T-cell (primary cell): ENCODE measurements at regions not wholly inside any gene's neighbourhood (a gene's known extent, or its start where the extent isn't known, plus 50 kb on each side); places are given as distances from the start of the nearest gene placed in this dataset.
"Not testable (repeated sequence)": the region's sequence is repeated elsewhere in the genome, so short reads cannot be mapped to it uniquely, and the experiment has no call there.

Experiments used
- ATAC-seq, 4 experiments: fragments of 200-7000 bp in 3 of 4; fragments of 150-1000 bp in 1 of 4; cut with Tn5 transposase; replicated peaks in 1 of 4; 1 replicate in 3 of 4; 2 replicates in 1 of 4; pipeline ENCODE4 v1.10.0; 2021; ENCODE audit warnings: moderate library complexity in 3 of 4, mild to moderate bottlenecking in 2 of 4, moderate number of reproducible peaks in 1 of 4
- CTCF ChIA-PET, 2 donors: fragments of 300-600 bp; sonication (Branson Sonifier 250); formaldehyde crosslinking; loops; one replicate each; lab custom pipeline; 2022; ENCODE audit warnings: antibody characterized with exemption in 2 of 2; lab: Charles Lee
- POLR2A ChIA-PET, 2 donors: fragments of 300-600 bp; sonication (Branson Sonifier 250); formaldehyde crosslinking; loops; one replicate each; lab custom pipeline; 2022; ENCODE audit warnings: antibody characterized with exemption in 2 of 2; lab: Charles Lee
- DNase-seq, 35 experiments: peaks; one replicate each; pipeline versions ENCODE4 v3.0.0 to v3.0.0-alpha.2; 2013 to 2023
- H3K27ac ChIP-seq: one replicate; pipeline ENCODE4 v1.5.1; 2013; ENCODE audit warnings: low read length
- H3K27me3 ChIP-seq, 2 experiments: replicated peaks in 1 of 2; 1 replicate in 1 of 2; 2 replicates in 1 of 2; pipeline versions ENCODE4 v1.6.1 to v1.7.0; 2013; ENCODE audit warnings: low read length in 1 of 2, mixed read lengths in 1 of 2; ENCODE audit not compliant: control insufficient read depth in 2 of 2, insufficient read depth in 2 of 2; ENCODE audit errors: extremely low read depth in 1 of 2
- H3K36me3 ChIP-seq, 2 donors: 1 replicate in 1 of 2; 2 replicates in 1 of 2; pipeline versions ENCODE4 v1.6.1 to v1.7.0; 2013; ENCODE audit warnings: low read length in 1 of 2; ENCODE audit not compliant: control insufficient read depth in 2 of 2, insufficient read depth in 1 of 2; ENCODE audit errors: extremely low read depth in 1 of 2
- H3K4me1 ChIP-seq, 2 experiments: 1 replicate in 1 of 2; 2 replicates in 1 of 2; pipeline versions ENCODE4 v1.6.1 to v1.7.0; 2013; ENCODE audit warnings: low read length in 2 of 2, mixed read lengths in 1 of 2; ENCODE audit not compliant: insufficient read depth in 2 of 2, control insufficient read depth in 1 of 2; ENCODE audit errors: extremely low read depth in 1 of 2
- H3K4me3 ChIP-seq, 2 donors: 1 replicate in 1 of 2; 2 replicates in 1 of 2; pipeline versions ENCODE4 v1.5.1 to v1.7.0; 2013; ENCODE audit warnings: mild to moderate bottlenecking in 2 of 2, low read length in 1 of 2, moderate library complexity in 1 of 2; ENCODE audit not compliant: control insufficient read depth in 1 of 2; ENCODE audit errors: extremely low read depth in 1 of 2
- H3K9me3 ChIP-seq: 2 replicates; pipeline ENCODE4 v1.7.0; 2013
- H3K27ac Mint-ChIP-seq, 2 donors: one replicate each; pipeline ENCODE4 v1.8.0; 2020 to 2021; ENCODE audit warnings: mild to moderate bottlenecking in 2 of 2, mixed read lengths in 2 of 2
- H3K27me3 Mint-ChIP-seq, 2 donors: one replicate each; pipeline ENCODE4 v1.8.0; 2021 to 2022; ENCODE audit warnings: mixed read lengths in 2 of 2
- H3K36me3 Mint-ChIP-seq: one replicate; pipeline ENCODE4 v1.8.0; 2021; ENCODE audit warnings: mixed read lengths
- H3K4me1 Mint-ChIP-seq, 3 donors: one replicate each; pipeline ENCODE4 v1.8.0; 2020 to 2022; ENCODE audit warnings: mixed read lengths in 3 of 3, mild to moderate bottlenecking in 1 of 3
- H3K4me3 Mint-ChIP-seq, 3 donors: one replicate each; pipeline ENCODE4 v1.8.0; 2020 to 2022; ENCODE audit warnings: mild to moderate bottlenecking in 3 of 3, mixed read lengths in 3 of 3, moderate library complexity in 3 of 3
- H3K9me3 Mint-ChIP-seq, 3 donors: one replicate each; pipeline ENCODE4 v1.8.0; 2020 to 2022; ENCODE audit warnings: mixed read lengths in 3 of 3
- WGBS: methylation state at CpG from one replicate; pipeline ENCODE4 v1.1.5; 2013; ENCODE audit warnings: missing lambda C conversion rate; ENCODE audit not compliant: insufficient coverage; 5-methylcytosine and 5-hydroxymethylcytosine counted together

DNA sequence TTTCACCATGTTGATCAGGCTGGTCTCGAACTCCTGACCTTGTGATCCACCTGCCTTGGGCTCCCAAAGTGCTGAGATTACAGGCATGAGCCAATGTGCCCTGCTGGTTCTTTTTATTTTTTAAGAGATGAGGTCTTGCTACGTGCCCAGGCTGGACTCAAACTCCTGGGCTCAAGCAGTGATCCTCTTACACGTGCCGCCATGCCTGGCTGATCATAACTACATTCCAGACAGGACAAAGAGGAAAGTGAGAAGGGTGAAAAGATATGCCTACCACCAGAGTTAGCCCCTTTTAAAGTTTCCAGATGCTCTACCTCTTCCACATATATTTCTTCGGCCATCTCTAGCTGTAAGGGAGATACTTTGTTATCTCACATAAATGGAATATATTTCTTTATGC lies 79.7 kb upstream of the SOX13 start:
- Mint-ChIP-seq H3K4me1 (peaks cover 0 to 3% (median 0%) of the 10 kb centered on the region in 3 donors), H3K4me3 (no peak overlapping the region), H3K9me3 (no peaks in the 10 kb centered on the region), H3K27ac (no peak overlapping the region), H3K27me3 (peaks cover 14 to 24% of the 10 kb centered on the region in 2 donors), H3K36me3 (no peaks in the 10 kb centered on the region)
- no peaks in the 10 kb centered on the region for H3K36me3 ChIP-seq
- H3K4me3 ChIP-seq = no peak overlapping the region
- CTCF ChIA-PET = no interaction called here
- POLR2A ChIA-PET = no interaction called here
- 100% methylated on average over 1 of the region's 5 CpGs for WGBS
- H3K4me1 ChIP-seq = no peaks in the 10 kb centered on the region
- H3K9me3 ChIP-seq = no peaks in the 10 kb centered on the region
- H3K27ac ChIP-seq = no peak overlapping the region
- H3K27me3 ChIP-seq = peaks cover 0 to 16% of the 10 kb centered on the region in 2 experiments
- ATAC-seq = no peak
- no peak for DNase-seq

- CTCF ChIA-PET = no interaction called here
- H3K4me1 Mint-ChIP-seq = peaks cover 0 to under 1% (median 0%) of the 10 kb centered on the region in 3 donors
- no peak for DNase-seq
Observed at GRCh38 chr1:203995228-203995627, 77.7 kb upstream of the SOX13 start.

DNA sequence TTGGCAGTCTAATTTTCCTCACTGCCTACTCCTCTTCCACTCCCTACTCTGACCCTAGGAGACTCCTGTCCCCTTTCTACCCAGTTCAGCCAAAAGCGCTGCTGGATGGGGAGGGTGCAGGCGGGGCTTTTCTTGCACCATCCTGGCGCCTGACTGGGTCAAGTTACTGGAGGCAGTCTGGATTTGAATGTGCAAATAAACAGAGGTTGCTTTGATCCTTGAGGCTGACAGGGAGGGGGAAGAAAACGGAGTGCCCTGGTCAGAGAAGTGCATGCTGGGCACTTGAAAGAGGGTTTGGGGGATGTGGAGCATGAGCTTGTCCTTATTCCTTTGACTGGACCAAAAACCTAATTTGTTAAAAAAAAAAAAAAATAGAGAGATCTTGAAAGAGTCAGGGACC lies 76.8 kb upstream of the SOX13 start:
- DNase-seq (no peak), ATAC-seq (no peak)
- Histone ChIP-seq H3K27me3 (peaks cover 0 to 16% of the 10 kb centered on the region in 2 experiments), H3K4me1 (no peaks in the 10 kb centered on the region), H3K36me3 (no peaks in the 10 kb centered on the region), H3K9me3 (no peaks in the 10 kb centered on the region), H3K27ac (no peak overlapping the region), H3K4me3 (no peak overlapping the region)
- peaks cover 3% of the 10 kb centered on the region for H3K36me3 Mint-ChIP-seq
- H3K27ac Mint-ChIP-seq = no peak overlapping the region
- POLR2A ChIA-PET = no interaction called here
- H3K4me1 Mint-ChIP-seq = peaks cover 0 to 4% (median 2%) of the 10 kb centered on the region in 3 donors
- 83% methylated on average over 1 of the region's 4 CpGs for WGBS
- H3K27me3 Mint-ChIP-seq = peaks cover 14 to 24% of the 10 kb centered on the region in 2 donors
- CTCF ChIA-PET = no interaction called here
- no peak overlapping the region for H3K4me3 Mint-ChIP-seq
- H3K9me3 Mint-ChIP-seq = peaks cover 0 to 11% (median 0%) of the 10 kb centered on the region in 3 donors

More at GRCh38 chr1:203995228-203995627, 77.7 kb upstream of the SOX13 start:
- H3K27ac Mint-ChIP-seq = peak overlapping the region in 1 of 2 donors; percentile 4
- H3K4me1 ChIP-seq = no peaks in the 10 kb centered on the region
- no peak overlapping the region for H3K4me3 ChIP-seq
- ATAC-seq = no peak
- POLR2A ChIA-PET = no interaction called here
- no peak overlapping the region for H3K4me3 Mint-ChIP-seq
- WGBS = no CpG with 5 or more reads among the region's 4 CpGs
- no peaks in the 10 kb centered on the region for H3K9me3 ChIP-seq
- peaks cover 0 to 4% (median 0%) of the 10 kb centered on the region in 3 donors for H3K9me3 Mint-ChIP-seq
- no peak overlapping the region for H3K27ac ChIP-seq
- peaks cover 2% of the 10 kb centered on the region for H3K36me3 Mint-ChIP-seq
- no peaks in the 10 kb centered on the region for H3K36me3 ChIP-seq
- H3K27me3 ChIP-seq = peaks cover 0 to 16% of the 10 kb centered on the region in 2 experiments
- peaks cover 14 to 24% of the 10 kb centered on the region in 2 donors for H3K27me3 Mint-ChIP-seq

- H3K27me3 ChIP-seq = peaks cover 0 to 16% of the 10 kb centered on the region in 2 experiments
- H3K4me3 ChIP-seq, H3K4me3 Mint-ChIP-seq, H3K36me3 Mint-ChIP-seq, ATAC-seq, H3K27ac Mint-ChIP-seq, H3K4me1 Mint-ChIP-seq, H3K36me3 ChIP-seq, H3K4me1 ChIP-seq, H3K27ac ChIP-seq, CTCF ChIA-PET, POLR2A ChIA-PET, H3K9me3 ChIP-seq, DNase-seq: not testable (repeated sequence)
- Mint-ChIP-seq H3K9me3 (peaks cover 0 to 11% (median 0%) of the 10 kb centered on the region in 3 donors), H3K27me3 (peaks cover 14 to 21% of the 10 kb centered on the region in 2 donors)
- 100% methylated on average over 1 of the region's 5 CpGs for WGBS
Observed at GRCh38 chr1:203998571-203998970, 74.3 kb upstream of the SOX13 start.

- H3K27ac Mint-ChIP-seq = no peak overlapping the region
- H3K4me1 Mint-ChIP-seq = peaks cover 0 to 4% (median 2%) of the 10 kb centered on the region in 3 donors
- Histone ChIP-seq H3K27ac (no peak overlapping the region), H3K4me1 (no peaks in the 10 kb centered on the region), H3K9me3 (no peaks in the 10 kb centered on the region), H3K4me3 (no peak overlapping the region), H3K36me3 (no peaks in the 10 kb centered on the region), H3K27me3 (peaks cover 0 to 16% of the 10 kb centered on the region in 2 experiments)
- DNase-seq = no peak
- ATAC-seq = no peak
- H3K36me3 Mint-ChIP-seq = peaks cover 5% of the 10 kb centered on the region
- CTCF ChIA-PET = no interaction called here
- H3K9me3 Mint-ChIP-seq = peaks cover 0 to 11% (median 0%) of the 10 kb centered on the region in 3 donors
- peaks cover 11 to 17% of the 10 kb centered on the region in 2 donors for H3K27me3 Mint-ChIP-seq
- H3K4me3 Mint-ChIP-seq = no peak overlapping the region
- POLR2A ChIA-PET = interaction anchor here (0.6 to 0.8 kb wide), 3 partner anchors 15 to 179 kb away, joined by 3 to 4 read pairs (median 3); no protein-coding TSS in a partner anchor
Observed at GRCh38 chr1:203999618-204000017, 73.3 kb upstream of the SOX13 start.

DNA sequence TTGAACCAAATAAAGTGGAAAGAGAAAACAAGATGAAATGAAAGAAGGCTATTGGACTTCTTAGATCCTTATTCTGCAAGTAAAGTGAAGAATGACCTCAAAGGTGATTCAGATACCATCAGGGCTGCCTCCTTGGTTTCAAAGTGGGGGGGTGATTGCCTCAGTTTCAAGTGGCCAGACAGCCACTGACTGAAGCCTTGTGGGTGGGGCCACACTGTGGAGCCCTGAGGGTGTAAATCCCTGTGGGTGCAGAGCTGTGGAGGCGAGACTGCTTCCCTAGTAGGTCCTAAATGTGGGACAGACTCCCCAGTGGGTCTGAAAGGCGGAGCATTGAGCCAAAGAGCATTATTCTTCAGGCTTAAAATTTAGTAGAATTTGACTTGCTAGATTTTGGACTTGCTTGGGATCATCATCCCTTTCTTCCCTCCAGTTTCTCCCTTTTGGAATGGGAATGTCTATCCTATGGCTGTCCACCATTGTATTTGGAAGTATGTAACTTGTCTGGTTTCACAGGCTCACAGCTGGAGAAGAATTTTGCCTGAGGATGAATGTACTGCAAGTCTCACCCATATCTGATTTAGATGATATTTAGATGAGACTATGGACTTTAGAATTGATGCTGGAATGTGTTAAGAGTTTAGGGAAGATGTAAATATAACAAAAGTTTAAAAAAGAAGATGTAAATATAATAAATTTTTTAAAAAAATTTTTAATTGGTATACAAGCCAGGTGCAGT lies 71.6 kb upstream of the SOX13 start:
- 79% methylated on average over 2 of the region's 2 CpGs for WGBS
- no peak overlapping the region for H3K27ac ChIP-seq
- DNase-seq (no peak), ATAC-seq (no peak)
- no peaks in the 10 kb centered on the region for H3K9me3 ChIP-seq
- H3K27me3 Mint-ChIP-seq = peaks cover 5 to 10% of the 10 kb centered on the region in 2 donors
- peaks cover 5% of the 10 kb centered on the region for H3K36me3 Mint-ChIP-seq
- H3K9me3 Mint-ChIP-seq = peaks cover 0 to 11% (median 0%) of the 10 kb centered on the region in 3 donors
- peaks cover 0 to 7% of the 10 kb centered on the region in 2 experiments for H3K27me3 ChIP-seq
- H3K4me3 ChIP-seq = no peak overlapping the region
- no peaks in the 10 kb centered on the region for H3K4me1 ChIP-seq
- H3K36me3 ChIP-seq = no peaks in the 10 kb centered on the region
- no peak overlapping the region for H3K27ac Mint-ChIP-seq
- H3K4me1 Mint-ChIP-seq = peaks cover 0 to 4% (median 2%) of the 10 kb centered on the region in 3 donors
- H3K4me3 Mint-ChIP-seq = no peak overlapping the region
- POLR2A ChIA-PET = no interaction called here
- CTCF ChIA-PET = no interaction called here
